ENCODE measurements at regions not wholly inside any gene's neighbourhood (a gene's known extent, or its start where the extent isn't known, plus 50 kb on each side); places are given as distances from the start of the nearest gene placed in this dataset.

DNA sequence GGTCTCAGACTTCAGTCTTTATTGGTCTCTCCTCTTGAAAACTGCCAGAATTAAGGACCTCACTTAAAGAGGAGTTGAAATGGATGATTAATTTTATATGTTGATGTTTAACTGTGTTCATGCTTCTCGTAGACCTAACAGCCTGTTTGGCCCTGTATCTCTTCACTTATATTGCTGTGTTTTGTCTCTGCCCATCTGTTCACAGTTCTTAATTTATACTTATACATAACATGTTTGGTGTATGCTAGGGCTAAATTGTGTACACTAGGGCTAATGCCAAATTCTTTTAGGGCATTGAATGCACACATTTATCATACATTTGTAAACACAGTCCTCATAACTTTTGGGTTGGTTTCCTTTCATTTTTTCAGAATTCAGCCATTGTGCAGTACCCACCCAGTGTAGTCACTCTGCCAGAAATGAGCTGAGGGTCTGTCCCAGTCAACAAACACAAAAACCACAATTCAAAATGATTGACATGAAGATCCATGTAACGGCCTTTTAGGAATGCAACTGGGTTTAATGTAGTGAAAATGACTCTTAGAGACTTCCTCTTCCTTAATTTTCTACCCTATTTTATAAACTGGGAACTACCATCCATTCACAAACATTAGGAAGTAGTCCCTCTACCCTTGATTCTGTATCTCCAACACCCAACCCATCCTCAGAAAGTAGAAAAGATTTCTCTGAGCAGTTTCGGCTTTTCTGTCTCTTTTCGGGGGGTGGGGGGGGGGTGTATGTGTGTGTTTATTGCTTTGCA, 668.8 kb upstream of the KLF4 start:
- TF ChIP-seq, protein P1, sequence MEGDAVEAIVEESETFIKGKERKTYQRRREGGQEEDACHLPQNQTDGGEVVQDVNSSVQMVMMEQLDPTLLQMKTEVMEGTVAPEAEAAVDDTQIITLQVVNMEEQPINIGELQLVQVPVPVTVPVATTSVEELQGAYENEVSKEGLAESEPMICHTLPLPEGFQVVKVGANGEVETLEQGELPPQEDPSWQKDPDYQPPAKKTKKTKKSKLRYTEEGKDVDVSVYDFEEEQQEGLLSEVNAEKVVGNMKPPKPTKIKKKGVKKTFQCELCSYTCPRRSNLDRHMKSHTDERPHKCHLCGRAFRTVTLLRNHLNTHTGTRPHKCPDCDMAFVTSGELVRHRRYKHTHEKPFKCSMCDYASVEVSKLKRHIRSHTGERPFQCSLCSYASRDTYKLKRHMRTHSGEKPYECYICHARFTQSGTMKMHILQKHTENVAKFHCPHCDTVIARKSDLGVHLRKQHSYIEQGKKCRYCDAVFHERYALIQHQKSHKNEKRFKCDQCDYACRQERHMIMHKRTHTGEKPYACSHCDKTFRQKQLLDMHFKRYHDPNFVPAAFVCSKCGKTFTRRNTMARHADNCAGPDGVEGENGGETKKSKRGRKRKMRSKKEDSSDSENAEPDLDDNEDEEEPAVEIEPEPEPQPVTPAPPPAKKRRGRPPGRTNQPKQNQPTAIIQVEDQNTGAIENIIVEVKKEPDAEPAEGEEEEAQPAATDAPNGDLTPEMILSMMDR (IDR thresholded peaks at IDR 0.05; ENCODE audit: low read depth, low read length, poor library complexity, severe bottlenecking): no peak
- TF ChIP-seq EZH2phosphoT487 (IDR thresholded peaks at IDR 0.05; ENCODE audit: borderline replicate concordance, low read length): no peak
